ENCODE measurements at regions not wholly inside any gene's neighbourhood (a gene's known extent, or its start where the extent isn't known, plus 50 kb on each side); places are given as distances from the start of the nearest gene placed in this dataset.

GRCh38 chr2:201957091-201957490 lies 76.6 kb upstream of the FZD7 start:
- no peak for TF ChIP-seq CTCF (conservative IDR thresholded peaks at IDR 0.05 in 1 of 2, IDR thresholded peaks at IDR 0.05 in 1 of 2; ENCODE audit: extremely low read depth in 1 of 2, insufficient read depth in 1 of 2, low read depth in 1 of 2, low read length in 2 of 2)
- no peak for TF ChIP-seq EZH2 (IDR thresholded peaks at IDR 0.05; ENCODE audit: borderline replicate concordance, low read length)
